Activated T-cell treated with anti-CD3 and anti-CD28 coated beads, Interleukin-2, amount 50 U/mL, for 72 hours (primary cell): ENCODE measurements at regions not wholly inside any gene's neighbourhood (a gene's known extent, or its start where the extent isn't known, plus 50 kb on each side); places are given as distances from the start of the nearest gene placed in this dataset.
"Not testable (repeated sequence)": the region's sequence is repeated elsewhere in the genome, so short reads cannot be mapped to it uniquely, and the experiment has no call there.

Experiments used
- ATAC-seq, 2 donors: fragments of 150-1000 bp; cut with Tn5 transposase; replicated peaks in 1 of 2; 2 replicates each; pipeline ENCODE4 v1.10.0; 2021; ENCODE audit warnings: moderate library complexity in 2 of 2, mild to moderate bottlenecking in 1 of 2
- DNase-seq, 2 donors: peaks; one replicate each; pipeline ENCODE4 v3.0.0; 2021 to 2022; ENCODE audit warnings: mixed read lengths in 1 of 2
- H3K27ac Mint-ChIP-seq: one replicate; pipeline ENCODE4 v1.8.0; 2022; ENCODE audit warnings: mild to moderate bottlenecking, moderate library complexity, mixed read lengths
- H3K27me3 Mint-ChIP-seq: one replicate; pipeline ENCODE4 v1.8.0; 2022; ENCODE audit warnings: low read depth, mixed read lengths
- H3K36me3 Mint-ChIP-seq, 2 donors: one replicate each; pipeline ENCODE4 v1.8.0; 2022; ENCODE audit warnings: mixed read lengths in 2 of 2, mild to moderate bottlenecking in 1 of 2; ENCODE audit not compliant: insufficient read depth in 2 of 2
- H3K4me1 Mint-ChIP-seq: one replicate; pipeline ENCODE4 v1.8.0; 2022; ENCODE audit warnings: low read depth, mixed read lengths
- H3K4me3 Mint-ChIP-seq, 2 donors: one replicate each; pipeline ENCODE4 v1.8.0; 2022; ENCODE audit warnings: mild to moderate bottlenecking in 2 of 2, mixed read lengths in 2 of 2, moderate library complexity in 2 of 2
- H3K9me3 Mint-ChIP-seq, 2 donors: one replicate each; pipeline ENCODE4 v1.8.0; 2022; ENCODE audit warnings: mixed read lengths in 2 of 2

- not testable (repeated sequence) for H3K36me3 Mint-ChIP-seq, H3K9me3 Mint-ChIP-seq, H3K27me3 Mint-ChIP-seq, H3K4me1 Mint-ChIP-seq, DNase-seq, ATAC-seq, H3K4me3 Mint-ChIP-seq, H3K27ac Mint-ChIP-seq
These were observed 95.7 kb upstream of the HEY2 start for GRCh38 chr6:125653752-125654151.

GRCh38 chr6:125655511-125655910 lies 93.9 kb upstream of the HEY2 start:
- H3K27me3 Mint-ChIP-seq: peaks cover 6% of the 10 kb centered on the region
- no peak overlapping the region for H3K27ac Mint-ChIP-seq
- DNase-seq (no peak), ATAC-seq (no peak)
- no peak overlapping the region for H3K4me3 Mint-ChIP-seq
- no peaks in the 10 kb centered on the region for H3K9me3 Mint-ChIP-seq
- H3K4me1 Mint-ChIP-seq: no peaks in the 10 kb centered on the region
- no peaks in the 10 kb centered on the region for H3K36me3 Mint-ChIP-seq

GRCh38 chr6:125656287-125656870 lies 93.1 kb upstream of the HEY2 start:
- DNase-seq: no peak
- Mint-ChIP-seq H3K4me3 (no peak overlapping the region), H3K4me1 (no peaks in the 10 kb centered on the region), H3K27ac (no peak overlapping the region), H3K9me3 (no peaks in the 10 kb centered on the region), H3K36me3 (no peaks in the 10 kb centered on the region), H3K27me3 (peaks cover 6% of the 10 kb centered on the region)
- no peak for ATAC-seq

GRCh38 chr6:125658136-125658535 lies 91.3 kb upstream of the HEY2 start:
- ATAC-seq (no peak), DNase-seq (no peak)
- Mint-ChIP-seq H3K9me3 (no peaks in the 10 kb centered on the region), H3K27me3 (peaks cover 6% of the 10 kb centered on the region), H3K4me3 (no peak overlapping the region), H3K4me1 (peaks cover 2% of the 10 kb centered on the region), H3K36me3 (no peaks in the 10 kb centered on the region), H3K27ac (no peak overlapping the region)

- DNase-seq (no peak), ATAC-seq (no peak)
- H3K9me3 Mint-ChIP-seq: no peaks in the 10 kb centered on the region
- no peak overlapping the region for H3K27ac Mint-ChIP-seq
- H3K4me1 Mint-ChIP-seq: peaks cover 4% of the 10 kb centered on the region
- H3K4me3 Mint-ChIP-seq: no peak overlapping the region
- H3K36me3 Mint-ChIP-seq: no peaks in the 10 kb centered on the region
- H3K27me3 Mint-ChIP-seq: peaks cover 6% of the 10 kb centered on the region
These were observed 90.5 kb upstream of the HEY2 start for GRCh38 chr6:125658759-125659431.

GRCh38 chr6:125659887-125660286 lies 89.5 kb upstream of the HEY2 start:
- H3K27ac Mint-ChIP-seq: no peak overlapping the region
- no peak for ATAC-seq
- H3K4me3 Mint-ChIP-seq: no peak overlapping the region
- H3K9me3 Mint-ChIP-seq: no peaks in the 10 kb centered on the region
- H3K36me3 Mint-ChIP-seq: no peaks in the 10 kb centered on the region
- H3K4me1 Mint-ChIP-seq: peaks cover 4% of the 10 kb centered on the region
- DNase-seq: no peak
- H3K27me3 Mint-ChIP-seq: peaks cover 12% of the 10 kb centered on the region

GRCh38 chr6:125662296-125662695 lies 87.1 kb upstream of the HEY2 start:
- Mint-ChIP-seq H3K4me3 (no peak overlapping the region), H3K9me3 (no peaks in the 10 kb centered on the region), H3K27ac (no peak overlapping the region), H3K27me3 (peaks cover 15% of the 10 kb centered on the region), H3K36me3 (no peaks in the 10 kb centered on the region), H3K4me1 (peaks cover 8% of the 10 kb centered on the region)
- no peak for ATAC-seq
- DNase-seq: no peak

GRCh38 chr6:125665295-125665814 lies 84.1 kb upstream of the HEY2 start:
- Mint-ChIP-seq H3K4me1 (peaks cover 8% of the 10 kb centered on the region), H3K9me3 (no peaks in the 10 kb centered on the region), H3K27me3 (peaks cover 22% of the 10 kb centered on the region), H3K27ac (no peak overlapping the region), H3K36me3 (no peaks in the 10 kb centered on the region), H3K4me3 (no peak overlapping the region)
- DNase-seq (no peak), ATAC-seq (no peak)

GRCh38 chr6:125667326-125667725 lies 82.1 kb upstream of the HEY2 start:
- H3K4me1 Mint-ChIP-seq: peaks cover 8% of the 10 kb centered on the region
- DNase-seq (no peak), ATAC-seq (no peak)
- no peak overlapping the region for H3K27ac Mint-ChIP-seq
- H3K4me3 Mint-ChIP-seq: no peak overlapping the region
- H3K9me3 Mint-ChIP-seq: no peaks in the 10 kb centered on the region
- peaks cover 22% of the 10 kb centered on the region for H3K27me3 Mint-ChIP-seq
- H3K36me3 Mint-ChIP-seq: no peaks in the 10 kb centered on the region

- Mint-ChIP-seq H3K9me3 (no peaks in the 10 kb centered on the region), H3K4me1 (peaks cover 7% of the 10 kb centered on the region), H3K27ac (no peak overlapping the region), H3K27me3 (peaks cover 23% of the 10 kb centered on the region), H3K36me3 (no peaks in the 10 kb centered on the region), H3K4me3 (no peak overlapping the region)
- DNase-seq (no peak), ATAC-seq (no peak)
These were observed 81.4 kb upstream of the HEY2 start for GRCh38 chr6:125668071-125668470.

GRCh38 chr6:125670568-125670967 lies 78.9 kb upstream of the HEY2 start:
- H3K36me3 Mint-ChIP-seq: no peaks in the 10 kb centered on the region
- H3K4me1 Mint-ChIP-seq: no peaks in the 10 kb centered on the region
- H3K4me3 Mint-ChIP-seq: no peak overlapping the region
- no peak for DNase-seq
- H3K27me3 Mint-ChIP-seq: peaks cover 26% of the 10 kb centered on the region
- H3K9me3 Mint-ChIP-seq: no peaks in the 10 kb centered on the region
- no peak for ATAC-seq
- H3K27ac Mint-ChIP-seq: no peak overlapping the region

GRCh38 chr6:125671323-125671722 lies 78.1 kb upstream of the HEY2 start:
- no peak for DNase-seq
- H3K27ac Mint-ChIP-seq: no peak overlapping the region
- H3K9me3 Mint-ChIP-seq: no peaks in the 10 kb centered on the region
- H3K4me1 Mint-ChIP-seq: no peaks in the 10 kb centered on the region
- no peak overlapping the region for H3K4me3 Mint-ChIP-seq
- no peak for ATAC-seq
- peaks cover 33% of the 10 kb centered on the region for H3K27me3 Mint-ChIP-seq
- no peaks in the 10 kb centered on the region for H3K36me3 Mint-ChIP-seq

GRCh38 chr6:125674230-125674629 lies 75.2 kb upstream of the HEY2 start:
- DNase-seq: no peak
- H3K4me3 Mint-ChIP-seq: no peak overlapping the region
- no peaks in the 10 kb centered on the region for H3K9me3 Mint-ChIP-seq
- peaks cover under 1% of the 10 kb centered on the region for H3K4me1 Mint-ChIP-seq
- H3K27me3 Mint-ChIP-seq: peaks cover 41% of the 10 kb centered on the region
- no peaks in the 10 kb centered on the region for H3K36me3 Mint-ChIP-seq
- ATAC-seq: no peak
- no peak overlapping the region for H3K27ac Mint-ChIP-seq

- ATAC-seq: no peak
- no peak overlapping the region for H3K4me3 Mint-ChIP-seq
- DNase-seq: no peak
These were observed 70.8 kb upstream of the HEY2 start for GRCh38 chr6:125678601-125679000.

More at GRCh38 chr6:125678601-125679000, 70.8 kb upstream of the HEY2 start:
- Mint-ChIP-seq H3K27ac (no peak overlapping the region), H3K4me1 (peaks cover 5% of the 10 kb centered on the region), H3K27me3 (peaks cover 66% of the 10 kb centered on the region), H3K9me3 (peaks cover 0 to 2% of the 10 kb centered on the region in 2 donors), H3K36me3 (no peaks in the 10 kb centered on the region)
